ENCODE measurements at regions not wholly inside any gene's neighbourhood (a gene's known extent, or its start where the extent isn't known, plus 50 kb on each side); places are given as distances from the start of the nearest gene placed in this dataset.
"Not testable (repeated sequence)": the region's sequence is repeated elsewhere in the genome, so short reads cannot be mapped to it uniquely, and the experiment has no call there.

DNA sequence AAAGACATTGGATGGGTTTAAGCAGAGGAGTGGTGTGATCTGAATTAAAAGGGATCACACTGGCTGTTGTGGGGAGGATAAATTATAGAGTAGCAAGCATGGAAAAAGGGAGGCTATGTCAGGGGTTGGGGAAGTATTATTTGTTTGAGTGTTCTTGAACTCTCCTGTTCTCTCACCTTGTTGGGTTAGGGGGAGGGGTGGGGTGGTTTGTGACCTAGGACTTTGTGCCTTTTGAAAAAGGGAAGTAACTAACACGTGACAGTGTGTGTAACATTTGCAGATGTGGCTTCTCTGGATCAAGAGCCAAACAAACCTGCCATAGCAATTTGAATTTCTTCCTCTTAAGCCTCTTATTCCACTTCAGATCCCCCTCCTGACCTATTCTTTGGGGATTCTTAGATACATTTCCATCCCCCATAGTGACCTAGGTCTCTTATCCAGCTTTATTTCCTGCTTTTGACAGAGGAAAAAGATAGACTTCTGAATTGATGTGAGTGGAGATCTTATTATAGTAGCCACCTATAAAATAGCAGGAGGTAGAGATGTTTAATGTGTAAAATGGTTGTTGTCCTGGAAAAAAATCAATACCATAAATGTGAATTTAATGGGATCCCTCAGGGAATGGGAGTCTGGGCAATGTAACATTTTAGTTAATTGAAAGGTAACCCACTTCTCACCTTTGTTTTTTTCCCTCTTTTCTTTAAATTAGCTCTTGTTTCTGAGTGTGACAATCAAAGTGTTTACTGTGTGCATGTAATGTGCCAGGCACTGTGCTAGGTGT, 120.4 kb downstream of the CT47B1 start:
- no peak overlapping the region for H3K4me3 ChIP-seq (ENCODE audit: low read depth, low read length)
- no peak for DNase-seq (ENCODE audit: low read depth)

GRCh38 chrX:120753413-120754251, 122.0 kb downstream of the CT47B1 start:
- no peak overlapping the region for H3K4me3 ChIP-seq (ENCODE audit: low read depth, low read length)
- no peak for DNase-seq (ENCODE audit: low read depth)

DNA sequence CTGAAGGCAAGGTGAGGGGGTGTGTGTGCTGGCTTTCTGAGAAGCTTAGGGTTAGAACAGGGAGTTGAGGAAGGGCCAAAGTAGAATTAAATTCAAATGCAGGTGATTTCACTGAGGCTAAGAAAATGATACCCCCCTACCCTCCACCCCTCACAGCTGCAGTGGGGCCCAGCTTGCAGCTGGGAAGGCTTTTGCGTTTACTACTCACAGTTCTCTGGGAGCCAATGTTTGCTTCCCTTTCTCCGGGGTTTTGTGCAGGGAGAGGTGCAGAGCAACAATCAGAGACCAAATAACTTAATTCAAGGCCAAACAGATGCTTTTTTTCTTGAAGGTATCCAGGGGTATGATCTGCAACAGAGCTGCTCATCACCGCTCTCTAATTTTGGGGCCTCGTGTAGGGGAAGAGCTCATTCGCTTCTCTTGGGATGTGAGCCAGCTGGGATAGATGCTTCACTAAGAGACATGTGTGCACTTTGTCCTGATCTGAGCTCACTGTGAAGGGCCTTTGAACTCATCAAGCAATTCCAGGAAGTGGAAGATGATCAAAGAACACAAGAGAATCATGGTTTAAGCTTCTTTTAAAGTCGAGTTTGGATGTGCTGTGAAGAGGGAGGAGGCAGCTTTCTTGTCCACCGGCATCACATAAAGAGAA, 122.7 kb upstream of the C1GALT1C1 start:
- no peak overlapping the region for H3K4me3 ChIP-seq (ENCODE audit: low read depth, low read length)
- no peak for DNase-seq (ENCODE audit: low read depth)

GRCh38 chrX:120751683-120752082, 121.8 kb upstream of the C1GALT1C1 start:
- no peak for DNase-seq (ENCODE audit: low read depth)
- H3K4me3 ChIP-seq (ENCODE audit: low read depth, low read length): no peak overlapping the region

GRCh38 chrX:120750381-120750780, 120.5 kb upstream of the C1GALT1C1 start:
- DNase-seq (ENCODE audit: low read depth): no peak
- H3K4me3 ChIP-seq (ENCODE audit: low read depth, low read length): no peak overlapping the region

DNA sequence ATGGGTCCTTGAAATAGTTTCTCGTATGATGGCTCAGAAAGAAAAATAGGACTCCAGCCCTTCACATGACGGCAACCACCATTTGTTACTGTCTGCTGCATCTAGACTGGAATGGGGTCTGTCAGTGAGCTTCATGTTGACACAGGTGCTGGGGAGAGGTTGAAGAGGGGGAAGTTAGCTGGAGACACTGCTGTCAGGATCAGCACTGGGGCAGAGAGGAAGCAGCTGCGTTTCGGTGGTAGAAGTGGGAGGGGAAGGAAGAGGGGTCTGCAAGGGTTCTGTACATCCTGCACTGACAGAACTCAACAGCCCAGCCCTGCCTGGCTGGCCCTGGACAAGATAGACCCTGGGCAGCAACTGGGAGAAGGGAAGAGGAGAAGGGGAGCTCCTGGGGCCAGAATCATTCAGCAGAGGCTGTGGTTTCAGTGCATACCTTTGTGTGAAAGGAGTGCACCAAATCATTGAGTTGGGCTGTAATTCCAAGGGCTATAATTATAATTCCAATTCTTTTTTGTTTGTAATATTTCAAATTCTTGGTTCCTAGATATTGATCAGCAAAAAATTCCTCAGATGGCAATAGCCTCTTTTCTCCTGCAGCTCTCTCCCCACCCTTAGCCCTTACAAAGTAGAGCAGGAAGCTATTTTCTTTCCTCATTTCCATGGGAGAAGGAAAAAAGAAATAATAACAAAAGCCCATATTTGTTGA, 119.4 kb upstream of the C1GALT1C1 start:
- no peak for DNase-seq (ENCODE audit: low read depth)
- H3K4me3 ChIP-seq (ENCODE audit: low read depth, low read length): no peak overlapping the region

DNA sequence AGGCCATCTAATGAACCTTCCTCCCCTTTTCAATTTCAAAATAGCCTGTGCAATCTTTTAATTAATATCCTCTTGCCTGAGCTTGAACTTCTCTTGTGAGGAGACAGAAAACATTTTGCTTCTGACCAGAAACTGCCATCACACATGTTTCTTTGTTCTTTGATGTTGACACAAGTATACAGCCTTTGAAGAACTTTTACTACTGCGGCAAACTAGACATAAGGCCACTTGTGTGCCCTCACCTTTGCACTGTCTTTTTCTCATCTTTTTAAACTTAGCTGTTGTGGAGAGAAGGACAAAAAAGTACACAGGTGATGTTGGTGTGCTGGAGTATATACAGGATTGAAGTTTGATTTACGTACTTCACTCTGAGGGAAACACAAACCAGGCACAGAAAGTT, 116.3 kb upstream of the C1GALT1C1 start:
- DNase-seq (ENCODE audit: low read depth): no peak
- no peak overlapping the region for H3K4me3 ChIP-seq (ENCODE audit: low read depth, low read length)

DNA sequence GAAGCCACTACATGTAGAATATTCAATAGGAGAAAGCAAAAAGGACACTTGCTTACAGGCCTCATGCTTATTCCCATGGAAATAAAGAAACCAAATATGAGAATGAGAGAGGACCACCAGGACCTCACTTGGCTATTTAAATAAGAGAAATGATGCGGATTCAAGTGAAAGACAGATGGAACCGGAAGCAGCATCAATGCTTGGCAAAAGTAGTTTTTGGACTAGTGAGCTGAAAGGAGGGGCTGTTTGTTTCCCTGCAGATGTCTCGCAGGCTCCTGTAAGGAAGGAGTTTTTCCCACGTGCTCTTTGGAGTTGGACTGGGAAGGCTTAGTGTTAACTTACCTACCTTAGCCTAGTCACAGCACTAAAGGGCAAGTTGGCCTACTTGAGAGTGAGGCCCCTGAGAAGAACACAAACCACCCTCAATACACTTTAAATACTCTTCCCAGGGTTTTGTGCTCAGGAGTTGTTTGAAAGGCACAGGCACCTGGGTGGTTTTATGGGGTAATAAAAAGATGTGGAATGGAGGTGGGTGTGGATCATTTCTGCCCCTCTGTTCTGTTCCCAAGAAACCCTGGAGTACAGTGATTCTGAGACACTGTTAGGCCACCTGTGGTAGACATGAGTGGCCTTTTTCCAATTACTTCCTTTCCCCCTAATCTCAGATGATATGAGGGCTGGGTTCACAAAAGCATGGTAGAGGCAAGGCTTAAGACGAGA, 113.3 kb upstream of the C1GALT1C1 start:
- DNase-seq (ENCODE audit: low read depth): no peak
- no peak overlapping the region for H3K4me3 ChIP-seq (ENCODE audit: low read depth, low read length)

GRCh38 chrX:120741452-120741851, 111.6 kb upstream of the C1GALT1C1 start:
- no peak overlapping the region for H3K4me3 ChIP-seq (ENCODE audit: low read depth, low read length)
- DNase-seq (ENCODE audit: low read depth): no peak

DNA sequence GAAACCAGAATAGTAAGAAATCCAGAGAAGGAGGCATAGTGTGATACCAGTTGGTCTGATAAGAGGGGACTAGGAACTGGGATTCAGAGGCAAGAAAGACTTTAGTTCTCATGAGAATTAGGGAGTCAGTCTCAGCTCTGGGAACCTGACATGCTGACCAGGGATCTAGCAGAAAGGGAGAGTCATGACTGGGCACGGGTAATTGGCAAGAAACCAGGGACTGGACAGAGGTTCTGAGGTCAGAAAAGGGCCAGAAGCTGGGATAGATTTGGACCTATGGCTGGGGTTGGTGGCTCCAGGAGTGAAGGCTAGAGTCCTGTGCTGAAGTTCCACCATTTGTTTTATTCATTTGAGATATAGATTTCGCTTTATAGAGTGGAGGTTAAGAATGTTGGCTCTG, 110.2 kb upstream of the C1GALT1C1 start:
- no peak for DNase-seq (ENCODE audit: low read depth)
- H3K4me3 ChIP-seq (ENCODE audit: low read depth, low read length): no peak overlapping the region

DNA sequence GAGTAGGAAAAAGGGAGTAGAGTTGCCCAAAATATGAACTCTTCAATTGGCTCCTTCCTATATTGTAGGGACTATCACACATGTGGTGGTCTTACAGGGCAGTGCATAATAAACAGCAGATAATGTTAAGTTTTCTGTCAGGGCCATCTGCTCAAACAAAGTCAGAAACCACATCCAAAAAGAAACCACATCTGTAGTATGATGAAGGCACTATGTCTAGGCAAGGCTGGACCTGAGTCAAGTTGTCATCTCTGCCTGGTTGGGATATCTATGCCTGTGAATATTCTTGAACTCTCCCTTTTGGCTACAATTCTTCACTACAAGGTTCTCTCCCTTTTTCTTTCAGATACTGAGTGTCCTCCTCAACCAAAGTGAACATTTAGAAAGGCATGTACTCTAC, 109.4 kb upstream of the C1GALT1C1 start:
- DNase-seq (ENCODE audit: low read depth): no peak
- no peak overlapping the region for H3K4me3 ChIP-seq (ENCODE audit: low read depth, low read length)

GRCh38 chrX:120736989-120737388, 107.1 kb upstream of the C1GALT1C1 start:
- H3K4me3 ChIP-seq (ENCODE audit: low read depth, low read length): no peak overlapping the region
- no peak for DNase-seq (ENCODE audit: low read depth)

DNA sequence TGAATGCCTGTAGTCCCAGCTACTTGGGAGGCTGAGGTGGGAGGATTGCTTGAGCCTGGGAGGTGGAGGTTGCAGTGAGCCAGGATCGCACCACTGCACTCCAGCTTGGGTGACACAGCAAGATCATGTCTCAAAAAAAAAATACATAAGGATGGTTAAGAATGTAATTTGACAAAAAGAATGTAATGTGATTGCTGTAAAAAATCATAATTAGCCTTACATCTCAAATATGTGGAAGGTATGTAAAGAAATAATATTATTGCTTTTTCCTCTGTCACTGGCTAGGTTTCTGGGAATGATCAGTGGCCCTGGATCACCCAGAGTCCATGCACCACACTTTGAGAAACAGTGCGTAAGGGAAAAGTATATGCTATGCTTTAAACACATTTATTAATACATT, 106.1 kb upstream of the C1GALT1C1 start:
- H3K4me3 ChIP-seq (ENCODE audit: low read depth, low read length): no peak overlapping the region
- no peak for DNase-seq (ENCODE audit: low read depth)

DNA sequence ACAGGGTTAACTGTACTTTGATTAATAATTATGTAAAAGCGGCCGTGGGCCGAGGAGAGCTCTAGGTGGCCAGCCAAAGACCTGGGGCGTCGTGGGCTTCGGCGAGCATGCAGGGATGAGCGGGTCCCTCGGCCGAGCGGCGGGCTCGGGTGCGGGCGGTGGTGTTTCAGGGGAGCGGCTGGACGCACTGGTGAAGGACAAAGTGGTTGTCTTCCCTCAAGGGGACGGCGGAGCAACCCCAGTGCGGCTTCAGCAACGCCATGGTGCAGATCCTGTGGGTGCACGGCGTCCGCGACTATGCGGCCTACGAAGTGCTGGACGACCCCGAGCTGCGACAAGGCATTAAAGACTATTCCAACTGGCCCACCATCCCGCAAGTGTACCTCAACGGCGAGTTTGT, 103.0 kb upstream of the C1GALT1C1 start:
- DNase-seq (ENCODE audit: low read depth): no peak
- H3K4me3 ChIP-seq (ENCODE audit: low read depth, low read length): no peak overlapping the region

DNA sequence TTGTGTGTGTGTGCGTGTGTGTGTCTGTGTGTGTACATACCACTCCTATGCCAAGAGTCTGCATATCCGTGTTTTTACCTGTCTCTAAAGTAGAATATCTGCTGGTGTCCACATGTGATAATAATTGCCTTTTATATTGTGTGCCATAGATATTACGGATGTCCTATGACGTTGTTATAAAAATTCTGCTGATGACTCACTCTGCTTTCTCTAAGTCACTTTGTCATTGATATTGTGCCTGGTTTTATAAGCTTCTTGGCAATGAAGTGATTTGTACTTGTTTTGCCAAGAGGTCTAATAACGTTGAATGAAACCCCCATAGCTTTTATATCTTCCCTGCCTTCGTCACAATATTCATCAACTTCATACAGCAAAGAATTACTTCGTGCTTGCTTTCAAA, 102.6 kb upstream of the C1GALT1C1 start:
- no peak overlapping the region for H3K4me3 ChIP-seq (ENCODE audit: low read depth, low read length)
- no peak for DNase-seq (ENCODE audit: low read depth)

GRCh38 chrX:120731386-120731785, 101.5 kb upstream of the C1GALT1C1 start:
- DNase-seq (ENCODE audit: low read depth): no peak
- H3K4me3 ChIP-seq (ENCODE audit: low read depth, low read length): no peak overlapping the region

GRCh38 chrX:120729506-120730255, 99.8 kb upstream of the C1GALT1C1 start:
- not testable (repeated sequence) for H3K4me3 ChIP-seq (ENCODE audit: low read depth, low read length); DNase-seq (ENCODE audit: low read depth)

GRCh38 chrX:120727911-120728310, 98.1 kb upstream of the C1GALT1C1 start:
- no peak for DNase-seq (ENCODE audit: low read depth)

More at GRCh38 chrX:120727911-120728310, 98.1 kb upstream of the C1GALT1C1 start:
- H3K4me3 ChIP-seq (ENCODE audit: low read depth, low read length): no peak overlapping the region

Measured in skeletal muscle cell (primary cell).